B cell (primary cell): ENCODE measurements at regions not wholly inside any gene's neighbourhood (a gene's known extent, or its start where the extent isn't known, plus 50 kb on each side); places are given as distances from the start of the nearest gene placed in this dataset.

ENCODE experiments used
- ATAC-seq: fragments of 200-7000 bp; cut with Tn5 transposase; one replicate; pipeline ENCODE4 v1.10.0; 2021; ENCODE audit warnings: low read depth, mild to moderate bottlenecking, moderate number of reproducible peaks, moderate library complexity
- CTCF ChIA-PET: fragments of 350-600 bp; sonication (Branson Sonifier 250); formaldehyde crosslinking; loops from one replicate; lab custom pipeline; 2021; ENCODE audit warnings: antibody characterized with exemption, inconsistent platforms; lab: Charles Lee
- POLR2A ChIA-PET: fragments of 350-600 bp; sonication (Branson Sonifier 250); formaldehyde crosslinking; loops from one replicate; lab custom pipeline; 2021; ENCODE audit warnings: antibody characterized with exemption; lab: Charles Lee
- DNase-seq: peaks from one replicate; pipeline ENCODE4 v3.0.0; 2013
- H2AFZ ChIP-seq: 2 replicates; pipeline ENCODE4 v1.6.1; 2012; ENCODE audit warnings: mild to moderate bottlenecking, low read depth, low read length; ENCODE audit not compliant: insufficient read depth, poor library complexity, severe bottlenecking
- H3K27ac ChIP-seq, 2 donors: 1 replicate in 1 of 2; 2 replicates in 1 of 2; pipeline ENCODE4 v1.5.1; 2012 to 2013; ENCODE audit warnings: low read length in 2 of 2, mild to moderate bottlenecking in 2 of 2, moderate library complexity in 1 of 2
- H3K27me3 ChIP-seq, 4 experiments: fragments of 200-600 bp in 1 of 4; sonication (generic) in 1 of 4; replicated peaks in 1 of 4; 1 replicate in 2 of 4; 2 replicates in 2 of 4; pipeline versions ENCODE4 v1.6.1 to v1.7.0; 2013 to 2016; ENCODE audit warnings: low read length in 3 of 4, mild to moderate bottlenecking in 2 of 4, mixed read lengths in 1 of 4, moderate library complexity in 1 of 4; ENCODE audit not compliant: insufficient read depth in 4 of 4, control insufficient read depth in 3 of 4; ENCODE audit errors: control extremely low read depth in 1 of 4
- H3K36me3 ChIP-seq, 2 experiments: replicated peaks in 1 of 2; 1 replicate in 1 of 2; 2 replicates in 1 of 2; pipeline versions ENCODE4 v1.6.1 to v1.7.1; 2013; ENCODE audit warnings: low read length in 1 of 2; ENCODE audit not compliant: insufficient read depth in 2 of 2, control insufficient read depth in 1 of 2; ENCODE audit errors: control extremely low read depth in 1 of 2, extremely low read depth in 1 of 2
- H3K4me1 ChIP-seq, 2 donors: fragments of 200-600 bp in 1 of 2; sonication (generic) in 1 of 2; 1 replicate in 1 of 2; 2 replicates in 1 of 2; pipeline versions ENCODE4 v1.5.1 to v1.6.1; 2013 to 2017; ENCODE audit warnings: low read length in 2 of 2; ENCODE audit not compliant: control insufficient read depth in 2 of 2, insufficient read depth in 2 of 2
- H3K4me2 ChIP-seq: replicated peaks from 2 replicates; pipeline ENCODE3; 2012; ENCODE audit warnings: mild to moderate bottlenecking, low read depth, low read length; ENCODE audit not compliant: poor library complexity, severe bottlenecking
- H3K4me3 ChIP-seq, 5 experiments: fragments of 200-600 bp in 1 of 5; sonication (generic) in 1 of 5; 1 replicate in 3 of 5; 2 replicates in 2 of 5; pipeline versions ENCODE4 v1.5.1 to v1.7.0; 2011 to 2016; ENCODE audit warnings: low read length in 4 of 5, mild to moderate bottlenecking in 4 of 5, low read depth in 2 of 5, control low read depth in 1 of 5, moderate library complexity in 1 of 5; ENCODE audit not compliant: insufficient read depth in 1 of 5; ENCODE audit errors: control extremely low read depth in 1 of 5, extremely low read depth in 1 of 5
- H3K79me2 ChIP-seq: fragments of 200-600 bp; sonication (generic); one replicate; pipeline ENCODE4 v1.6.0; 2016; ENCODE audit warnings: low read length; ENCODE audit not compliant: control insufficient read depth, insufficient read depth
- H3K9ac ChIP-seq: fragments of 200-600 bp; sonication (generic); 2 replicates; pipeline ENCODE4 v1.6.1; 2017; ENCODE audit warnings: mild to moderate bottlenecking, low read length, moderate library complexity
- H3K9me3 ChIP-seq, 3 donors: one replicate each; pipeline versions ENCODE4 v1.6.1 to v1.7.1; 2013; ENCODE audit warnings: low read length in 2 of 3; ENCODE audit not compliant: control insufficient read depth in 2 of 3, insufficient read depth in 1 of 3; ENCODE audit errors: control extremely low read depth in 1 of 3
- H4K20me1 ChIP-seq: 2 replicates; pipeline ENCODE4 v1.6.0; 2012; ENCODE audit warnings: mild to moderate bottlenecking, low read length; ENCODE audit not compliant: insufficient read depth, control insufficient read depth, poor library complexity, severe bottlenecking
- H3K27ac Mint-ChIP-seq: one replicate; pipeline ENCODE4 v1.8.0; 2021; ENCODE audit warnings: mixed read lengths
- H3K27me3 Mint-ChIP-seq: one replicate; pipeline ENCODE4 v1.8.0; 2021; ENCODE audit warnings: mixed read lengths
- H3K4me1 Mint-ChIP-seq: one replicate; pipeline ENCODE4 v1.8.0; 2021; ENCODE audit warnings: mixed read lengths
- H3K4me3 Mint-ChIP-seq: one replicate; pipeline ENCODE4 v1.8.0; 2021; ENCODE audit warnings: mixed read lengths
- H3K9me3 Mint-ChIP-seq: one replicate; pipeline ENCODE4 v1.8.0; 2022; ENCODE audit warnings: mixed read lengths; ENCODE audit not compliant: insufficient read depth
- EZH2 ChIP-seq: IDR thresholded peaks from 2 replicates; pipeline ENCODE4 v1.6.1; 2012; ENCODE audit warnings: borderline replicate concordance, low read depth, mild to moderate bottlenecking, moderate library complexity, low read length; ENCODE audit not compliant: insufficient read depth, poor library complexity, severe bottlenecking
- WGBS: methylation state at CpG from one replicate; pipeline ENCODE4 v1.1.5; 2013; ENCODE audit warnings: missing lambda C conversion rate; ENCODE audit not compliant: insufficient coverage; 5-methylcytosine and 5-hydroxymethylcytosine counted together
- intact Hi-C: fragments of 100-400 bp; cut with micrococcal nuclease; formaldehyde crosslinking; loops from one replicate; pipeline ENCODE4 v1.10.0; 2022
- TF ChIP-seq, protein P1 (sequence below): fragments of 200-600 bp; IDR thresholded peaks from one replicate; pipeline ENCODE4 v1.8.0; 2022; ENCODE audit warnings: antibody characterized with exemption, mild to moderate bottlenecking

DNA sequence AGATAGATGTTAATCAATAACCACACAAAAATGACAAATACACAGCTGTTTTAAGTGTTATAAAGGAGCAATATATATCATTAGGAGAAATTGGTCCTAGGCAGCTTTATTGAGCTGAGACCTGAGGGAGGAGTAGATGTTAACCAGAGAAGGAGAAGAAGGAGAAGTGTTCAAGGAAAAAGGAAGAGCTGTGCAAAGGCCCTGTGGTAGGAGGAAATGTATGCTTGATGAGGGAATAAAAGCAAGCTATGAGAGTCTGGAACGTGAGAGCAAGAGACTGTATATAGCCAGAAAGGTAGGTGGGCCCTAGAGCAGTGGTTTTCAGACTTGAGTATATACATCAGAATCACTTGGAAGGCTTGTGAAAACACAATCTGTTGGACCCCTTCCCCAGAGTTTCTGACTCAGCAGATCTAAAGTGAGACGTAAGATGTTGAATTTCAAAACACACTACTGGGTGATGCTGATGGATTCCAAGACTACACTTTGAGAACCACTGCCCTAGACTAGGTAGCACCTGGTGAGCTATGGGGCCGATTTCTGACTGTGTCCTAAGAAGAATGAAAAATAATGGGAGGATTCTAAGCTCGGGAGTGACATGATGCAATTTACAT lies 342.3 kb upstream of the ADAMTS9 start:
- Histone ChIP-seq H3K79me2 (no peaks in the 10 kb centered on the region), H3K36me3 (no peaks in the 10 kb centered on the region), H3K27ac (no peak overlapping the region), H3K9ac (no peak overlapping the region), H3K4me2 (no peak overlapping the region), H3K4me3 (no peak overlapping the region), H2AFZ (no peak overlapping the region), H3K4me1 (no peaks in the 10 kb centered on the region), H4K20me1 (no peaks in the 10 kb centered on the region), H3K9me3 (peaks cover 0 to 3% (median 0%) of the 10 kb centered on the region in 3 donors), H3K27me3 (no peaks in the 10 kb centered on the region)
- H3K4me1 Mint-ChIP-seq, result no peaks in the 10 kb centered on the region
- no peaks in the 10 kb centered on the region for H3K27me3 Mint-ChIP-seq
- WGBS, result 77% methylated on average over 3 of the region's 4 CpGs
- DNase-seq (no peak), ATAC-seq (no peak)
- intact Hi-C loops, result no loop called here
- H3K4me3 Mint-ChIP-seq, result no peak overlapping the region
- H3K27ac Mint-ChIP-seq, result no peak overlapping the region
- TF ChIP-seq, protein P1, sequence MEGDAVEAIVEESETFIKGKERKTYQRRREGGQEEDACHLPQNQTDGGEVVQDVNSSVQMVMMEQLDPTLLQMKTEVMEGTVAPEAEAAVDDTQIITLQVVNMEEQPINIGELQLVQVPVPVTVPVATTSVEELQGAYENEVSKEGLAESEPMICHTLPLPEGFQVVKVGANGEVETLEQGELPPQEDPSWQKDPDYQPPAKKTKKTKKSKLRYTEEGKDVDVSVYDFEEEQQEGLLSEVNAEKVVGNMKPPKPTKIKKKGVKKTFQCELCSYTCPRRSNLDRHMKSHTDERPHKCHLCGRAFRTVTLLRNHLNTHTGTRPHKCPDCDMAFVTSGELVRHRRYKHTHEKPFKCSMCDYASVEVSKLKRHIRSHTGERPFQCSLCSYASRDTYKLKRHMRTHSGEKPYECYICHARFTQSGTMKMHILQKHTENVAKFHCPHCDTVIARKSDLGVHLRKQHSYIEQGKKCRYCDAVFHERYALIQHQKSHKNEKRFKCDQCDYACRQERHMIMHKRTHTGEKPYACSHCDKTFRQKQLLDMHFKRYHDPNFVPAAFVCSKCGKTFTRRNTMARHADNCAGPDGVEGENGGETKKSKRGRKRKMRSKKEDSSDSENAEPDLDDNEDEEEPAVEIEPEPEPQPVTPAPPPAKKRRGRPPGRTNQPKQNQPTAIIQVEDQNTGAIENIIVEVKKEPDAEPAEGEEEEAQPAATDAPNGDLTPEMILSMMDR, result no peak
- no peak for TF ChIP-seq EZH2
- H3K9me3 Mint-ChIP-seq, result peaks cover 7% of the 10 kb centered on the region
- ChIA-PET CTCF (no interaction called here), POLR2A (no interaction called here)

DNA sequence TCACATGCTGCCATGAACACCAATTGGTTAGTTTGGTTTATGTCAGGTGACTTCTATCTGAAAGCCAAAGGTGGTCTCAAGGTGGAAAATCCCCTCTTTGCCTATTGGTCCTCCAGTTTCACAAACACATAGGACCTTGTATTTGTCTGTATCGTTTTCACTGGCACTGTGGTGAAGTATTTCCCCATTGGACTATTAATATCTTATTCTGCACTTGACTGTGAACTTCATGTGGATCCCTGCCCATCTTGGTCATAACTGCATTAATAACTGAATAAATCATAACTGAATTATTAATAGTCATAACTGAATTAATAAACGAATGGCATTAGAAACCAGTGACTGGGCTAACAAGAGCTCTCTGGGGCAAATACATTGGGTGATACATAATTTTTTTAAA lies 341.3 kb upstream of the ADAMTS9 start:
- H3K9me3 ChIP-seq, result peaks cover 0 to 3% (median 0%) of the 10 kb centered on the region in 3 donors
- H3K27ac ChIP-seq, result no peak overlapping the region
- H2AFZ ChIP-seq, result no peak overlapping the region
- DNase-seq (no peak), ATAC-seq (no peak)
- H3K36me3 ChIP-seq, result no peaks in the 10 kb centered on the region
- TF ChIP-seq EZH2, result no peak
- TF ChIP-seq, protein P1, result no peak
- H3K27me3 ChIP-seq, result no peaks in the 10 kb centered on the region
- no peak overlapping the region for H3K9ac ChIP-seq
- H3K4me1 ChIP-seq, result no peaks in the 10 kb centered on the region
- Mint-ChIP-seq H3K27ac (no peak overlapping the region), H3K9me3 (peaks cover 7% of the 10 kb centered on the region), H3K27me3 (no peaks in the 10 kb centered on the region), H3K4me3 (no peak overlapping the region), H3K4me1 (no peaks in the 10 kb centered on the region)
- no CpG with 5 or more reads among the region's 2 CpGs for WGBS
- POLR2A ChIA-PET, result no interaction called here
- no peaks in the 10 kb centered on the region for H3K79me2 ChIP-seq
- no peak overlapping the region for H3K4me2 ChIP-seq
- no peaks in the 10 kb centered on the region for H4K20me1 ChIP-seq
- H3K4me3 ChIP-seq, result no peak overlapping the region
- CTCF ChIA-PET, result no interaction called here
- intact Hi-C loops, result no loop called here
